ENCODE measurements at regions not wholly inside any gene's neighbourhood (a gene's known extent, or its start where the extent isn't known, plus 50 kb on each side); places are given as distances from the start of the nearest gene placed in this dataset.

DNA sequence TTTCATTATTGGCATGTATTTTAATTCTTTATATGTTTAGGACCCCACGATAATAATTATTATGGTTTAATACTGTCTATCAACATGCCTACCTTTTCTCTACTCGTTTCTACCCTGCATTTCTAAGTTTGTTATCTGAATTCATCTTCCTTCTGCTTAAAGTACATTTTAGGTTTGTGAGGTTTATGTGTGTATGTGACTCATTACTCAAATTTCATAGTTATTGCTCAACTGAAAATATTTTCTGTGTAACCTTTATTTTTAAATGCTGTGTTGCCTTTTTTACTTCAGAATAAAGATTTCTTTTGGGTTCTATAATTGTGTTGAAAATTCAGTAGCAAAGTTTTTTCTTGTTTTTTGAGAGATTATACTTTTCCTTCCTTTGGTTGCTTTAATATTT lies 933.9 kb upstream of the LRRTM1 start:
- Histone ChIP-seq H3K4me3 (no peak overlapping the region), H3K27ac (no peak overlapping the region)
- TF ChIP-seq, protein P1, sequence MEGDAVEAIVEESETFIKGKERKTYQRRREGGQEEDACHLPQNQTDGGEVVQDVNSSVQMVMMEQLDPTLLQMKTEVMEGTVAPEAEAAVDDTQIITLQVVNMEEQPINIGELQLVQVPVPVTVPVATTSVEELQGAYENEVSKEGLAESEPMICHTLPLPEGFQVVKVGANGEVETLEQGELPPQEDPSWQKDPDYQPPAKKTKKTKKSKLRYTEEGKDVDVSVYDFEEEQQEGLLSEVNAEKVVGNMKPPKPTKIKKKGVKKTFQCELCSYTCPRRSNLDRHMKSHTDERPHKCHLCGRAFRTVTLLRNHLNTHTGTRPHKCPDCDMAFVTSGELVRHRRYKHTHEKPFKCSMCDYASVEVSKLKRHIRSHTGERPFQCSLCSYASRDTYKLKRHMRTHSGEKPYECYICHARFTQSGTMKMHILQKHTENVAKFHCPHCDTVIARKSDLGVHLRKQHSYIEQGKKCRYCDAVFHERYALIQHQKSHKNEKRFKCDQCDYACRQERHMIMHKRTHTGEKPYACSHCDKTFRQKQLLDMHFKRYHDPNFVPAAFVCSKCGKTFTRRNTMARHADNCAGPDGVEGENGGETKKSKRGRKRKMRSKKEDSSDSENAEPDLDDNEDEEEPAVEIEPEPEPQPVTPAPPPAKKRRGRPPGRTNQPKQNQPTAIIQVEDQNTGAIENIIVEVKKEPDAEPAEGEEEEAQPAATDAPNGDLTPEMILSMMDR (IDR thresholded peaks at IDR 0.05) = no peak
- no peak for DNase-seq (ENCODE audit: low spot score)

GRCh38 chr2:81235601-81236000 lies 931.0 kb upstream of the LRRTM1 start:
- no peak overlapping the region for H3K4me3 ChIP-seq
- DNase-seq (ENCODE audit: low spot score) = no peak
- TF ChIP-seq, protein P1 (IDR thresholded peaks at IDR 0.05) = no peak
- no peak overlapping the region for H3K27ac ChIP-seq

DNA sequence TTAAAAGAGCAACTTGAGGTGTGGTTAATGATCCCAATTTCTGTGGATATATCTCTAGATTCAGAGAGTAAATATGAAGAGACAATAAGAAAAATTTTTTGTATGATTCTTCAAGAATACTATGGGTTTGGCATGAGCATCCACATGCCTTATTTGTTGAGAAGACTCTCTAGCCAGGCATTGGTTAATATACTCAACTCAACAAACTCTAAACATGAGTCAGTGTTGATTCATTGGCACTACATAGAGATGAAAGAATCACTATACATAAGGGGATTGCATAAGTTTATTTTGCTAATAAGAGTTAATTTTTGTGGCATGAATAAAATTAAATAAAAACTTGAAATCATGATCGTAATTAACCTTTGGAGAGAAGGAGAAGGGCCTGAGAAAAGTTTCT lies 930.2 kb upstream of the LRRTM1 start:
- TF ChIP-seq, protein P1 (IDR thresholded peaks at IDR 0.05) = no peak
- H3K4me3 ChIP-seq = no peak overlapping the region

GRCh38 chr2:81225756-81226155 lies 921.2 kb upstream of the LRRTM1 start:
- H3K4me3 ChIP-seq = no peak overlapping the region
- DNase-seq (ENCODE audit: low spot score) = no peak
- TF ChIP-seq, protein P1 (IDR thresholded peaks at IDR 0.05) = no peak
- no peak overlapping the region for H3K27ac ChIP-seq

More for the DNA sequence above, 930.2 kb upstream of the LRRTM1 start:
- no peak for DNase-seq (ENCODE audit: low spot score)
- H3K27ac ChIP-seq = no peak overlapping the region

DNA sequence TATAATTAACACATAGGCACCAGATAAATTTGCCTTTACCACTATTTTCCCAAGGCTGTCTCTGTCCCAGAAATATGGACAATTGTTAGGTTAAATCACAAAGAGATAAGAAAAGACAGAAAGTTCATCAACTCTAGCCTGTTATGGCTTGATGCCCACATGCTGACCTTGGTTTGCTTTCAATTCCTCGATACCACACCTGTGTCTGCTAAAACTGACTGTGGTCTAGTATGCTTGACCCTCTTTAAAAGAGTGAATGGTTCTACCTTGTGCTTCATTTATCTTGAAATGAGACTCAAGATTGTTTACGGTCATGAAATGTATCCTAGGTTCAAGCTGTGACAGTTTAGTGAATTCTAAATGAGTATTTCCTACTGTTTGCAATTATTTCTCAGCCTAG lies 909.0 kb upstream of the LRRTM1 start:
- Histone ChIP-seq H3K27ac (no peak overlapping the region), H3K4me3 (no peak overlapping the region)
- TF ChIP-seq, protein P1 (IDR thresholded peaks at IDR 0.05) = no peak
- DNase-seq (ENCODE audit: low spot score) = no peak

- no peak overlapping the region for H3K27ac ChIP-seq
These were observed 901.7 kb upstream of the LRRTM1 start for GRCh38 chr2:81206216-81206615.

GRCh38 chr2:81196933-81197628 lies 892.5 kb upstream of the LRRTM1 start:
- DNase-seq (ENCODE audit: low spot score) = no peak
- Histone ChIP-seq H3K27ac (no peak overlapping the region), H3K4me3 (no peak overlapping the region)
- TF ChIP-seq, protein P1 (IDR thresholded peaks at IDR 0.05) = no peak

More at GRCh38 chr2:81206216-81206615, 901.7 kb upstream of the LRRTM1 start:
- H3K4me3 ChIP-seq = no peak overlapping the region
- no peak for DNase-seq (ENCODE audit: low spot score)
- TF ChIP-seq, protein P1 (IDR thresholded peaks at IDR 0.05) = no peak

Data from coronary artery (tissue), 2 donors.